Esophagus muscularis mucosa (tissue), 4 donors: ENCODE measurements at regions not wholly inside any gene's neighbourhood (a gene's known extent, or its start where the extent isn't known, plus 50 kb on each side); places are given as distances from the start of the nearest gene placed in this dataset.

ENCODE experiments used
- CTCF ChIP-seq, 3 experiments: fragments of 200-600 bp in 2 of 3; fragments of 450-650 bp in 1 of 3; sonication (generic) in 2 of 3; IDR thresholded peaks; one replicate each; pipeline ENCODE4 v1.5.1; 2017 to 2019; ENCODE audit warnings: antibody characterized with exemption in 3 of 3, mild to moderate bottlenecking in 2 of 3, moderate library complexity in 1 of 3
- EP300 ChIP-seq: sonication (generic); formaldehyde crosslinking; IDR thresholded peaks from one replicate; pipeline ENCODE4 v1.6.1; 2017; ENCODE audit warnings: antibody characterized with exemption
- POLR2A ChIP-seq: fragments of 450-650 bp; IDR thresholded peaks from one replicate; pipeline ENCODE4 v1.6.1; 2017; ENCODE audit warnings: antibody characterized with exemption, moderate library complexity, mild to moderate bottlenecking, low read depth
- POLR2AphosphoS5 ChIP-seq, 2 donors: sonication (generic); formaldehyde crosslinking; IDR thresholded peaks; one replicate each; pipeline ENCODE4 v1.6.1; 2017; ENCODE audit warnings: antibody characterized with exemption in 2 of 2

- TF ChIP-seq POLR2AphosphoS5 (IDR thresholded peaks at IDR 0.05) (no peak), CTCF (IDR thresholded peaks at IDR 0.05) (no peak), POLR2A (no peak), EP300 (no peak)
Observed at GRCh38 chr5:63233911-63234310, 655.3 kb downstream of the LRRC70 start.
